BJ (cell line): ENCODE measurements at regions not wholly inside any gene's neighbourhood (a gene's known extent, or its start where the extent isn't known, plus 50 kb on each side); places are given as distances from the start of the nearest gene placed in this dataset.

Experiments used
- CTCF ChIA-PET: fragments of 350-600 bp; formaldehyde crosslinking; extraction: SDS; loops from one replicate; lab custom pipeline; 2021; ENCODE audit warnings: antibody characterized with exemption, inconsistent platforms; lab: Yijun Ruan, JAX
- POLR2A ChIA-PET: fragments of 300-600 bp; sonication (Branson Sonifier 250); formaldehyde crosslinking; extraction: SDS; loops from one replicate; lab custom pipeline; 2021; ENCODE audit warnings: antibody characterized with exemption; lab: Charles Lee
- DNase-seq: peaks from one replicate; pipeline ENCODE4 v3.0.0-alpha.2; 2011; ENCODE audit warnings: low read depth
- H3K27me3 ChIP-seq: 2 replicates; pipeline ENCODE4 v1.6.0; 2011; ENCODE audit warnings: low read length; ENCODE audit not compliant: control insufficient read depth, insufficient read depth
- H3K36me3 ChIP-seq: 2 replicates; pipeline ENCODE4 v1.5.1; 2011; ENCODE audit warnings: low read length; ENCODE audit not compliant: control insufficient read depth, insufficient read depth
- H3K4me3 ChIP-seq: 2 replicates; pipeline ENCODE4 v1.5.1; 2011; ENCODE audit warnings: low read depth, mild to moderate bottlenecking, control low read depth, low read length
- TF ChIP-seq, protein P1 (sequence below): IDR thresholded peaks from 2 replicates; pipeline ENCODE4 v1.5.1; 2011; ENCODE audit warnings: low read depth, mild to moderate bottlenecking, control low read depth, inconsistent platforms, low read length, moderate library complexity; ENCODE audit not compliant: insufficient read depth

DNA sequence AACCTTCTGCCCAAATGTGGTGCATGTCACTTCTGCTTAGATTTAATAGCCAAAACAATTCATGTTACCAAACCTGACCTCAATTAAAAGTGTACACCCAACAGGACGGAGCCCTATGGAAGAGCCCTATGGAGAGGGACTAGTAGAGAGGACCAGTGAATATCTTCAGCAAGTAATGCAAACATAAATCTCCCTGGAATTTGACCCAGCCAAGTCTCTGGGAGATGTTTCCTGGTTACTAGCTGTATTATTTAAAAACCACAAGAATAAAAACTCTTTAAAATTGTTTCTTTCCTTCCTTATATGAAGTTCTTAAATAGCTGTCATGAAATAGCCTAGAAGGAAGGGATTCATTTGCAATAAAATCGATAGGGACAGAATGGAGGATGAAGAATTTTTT is 255.8 kb downstream of the CDH11 start:
- no peaks in the 10 kb centered on the region for H3K36me3 ChIP-seq
- DNase-seq = no peak
- CTCF ChIA-PET = no interaction called here
- TF ChIP-seq, protein P1, sequence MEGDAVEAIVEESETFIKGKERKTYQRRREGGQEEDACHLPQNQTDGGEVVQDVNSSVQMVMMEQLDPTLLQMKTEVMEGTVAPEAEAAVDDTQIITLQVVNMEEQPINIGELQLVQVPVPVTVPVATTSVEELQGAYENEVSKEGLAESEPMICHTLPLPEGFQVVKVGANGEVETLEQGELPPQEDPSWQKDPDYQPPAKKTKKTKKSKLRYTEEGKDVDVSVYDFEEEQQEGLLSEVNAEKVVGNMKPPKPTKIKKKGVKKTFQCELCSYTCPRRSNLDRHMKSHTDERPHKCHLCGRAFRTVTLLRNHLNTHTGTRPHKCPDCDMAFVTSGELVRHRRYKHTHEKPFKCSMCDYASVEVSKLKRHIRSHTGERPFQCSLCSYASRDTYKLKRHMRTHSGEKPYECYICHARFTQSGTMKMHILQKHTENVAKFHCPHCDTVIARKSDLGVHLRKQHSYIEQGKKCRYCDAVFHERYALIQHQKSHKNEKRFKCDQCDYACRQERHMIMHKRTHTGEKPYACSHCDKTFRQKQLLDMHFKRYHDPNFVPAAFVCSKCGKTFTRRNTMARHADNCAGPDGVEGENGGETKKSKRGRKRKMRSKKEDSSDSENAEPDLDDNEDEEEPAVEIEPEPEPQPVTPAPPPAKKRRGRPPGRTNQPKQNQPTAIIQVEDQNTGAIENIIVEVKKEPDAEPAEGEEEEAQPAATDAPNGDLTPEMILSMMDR = no peak
- POLR2A ChIA-PET = no interaction called here
- H3K4me3 ChIP-seq = no peak overlapping the region
- H3K27me3 ChIP-seq = no peaks in the 10 kb centered on the region

DNA sequence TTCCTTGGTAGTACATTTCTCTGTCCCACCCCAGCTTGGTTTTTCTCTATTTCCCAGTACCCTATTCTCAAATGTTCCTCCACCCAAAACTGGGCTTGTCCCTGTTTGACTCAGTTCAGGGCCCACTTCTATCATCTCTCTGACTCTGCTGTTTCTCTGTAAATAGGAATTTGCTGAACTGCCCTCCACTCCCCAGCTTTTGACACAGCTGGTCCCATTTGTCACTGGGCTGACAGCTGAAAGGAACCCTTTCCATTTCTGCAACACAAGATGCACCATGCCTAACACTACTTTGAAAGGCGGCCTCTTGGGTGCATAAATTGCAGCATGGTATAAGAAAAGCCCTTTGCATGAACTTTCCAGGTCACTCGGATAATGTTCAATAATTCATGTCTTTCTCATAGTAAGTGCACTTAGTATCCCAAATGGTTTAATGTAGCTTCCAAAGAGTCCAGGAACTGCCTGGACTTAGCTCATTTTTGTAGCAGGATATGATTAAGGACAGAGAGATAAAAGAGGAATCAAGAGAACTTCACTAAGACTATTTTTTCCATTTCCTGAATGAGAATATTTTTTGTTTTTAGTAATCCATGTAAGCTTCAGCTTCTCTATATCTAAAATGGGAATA is 256.7 kb downstream of the CDH11 start:
- TF ChIP-seq, protein P1 = no peak
- no peak for DNase-seq
- CTCF ChIA-PET = interaction anchor here (1.6 kb wide), 1 partner anchor 253 kb away, joined by 5 read pairs; no protein-coding TSS in a partner anchor
- POLR2A ChIA-PET = interaction anchor here (0.6 kb wide), 1 partner anchor 45 kb away, joined by 3 read pairs; no protein-coding TSS in a partner anchor
- Histone ChIP-seq H3K27me3 (no peaks in the 10 kb centered on the region), H3K4me3 (no peak overlapping the region), H3K36me3 (no peaks in the 10 kb centered on the region)

DNA sequence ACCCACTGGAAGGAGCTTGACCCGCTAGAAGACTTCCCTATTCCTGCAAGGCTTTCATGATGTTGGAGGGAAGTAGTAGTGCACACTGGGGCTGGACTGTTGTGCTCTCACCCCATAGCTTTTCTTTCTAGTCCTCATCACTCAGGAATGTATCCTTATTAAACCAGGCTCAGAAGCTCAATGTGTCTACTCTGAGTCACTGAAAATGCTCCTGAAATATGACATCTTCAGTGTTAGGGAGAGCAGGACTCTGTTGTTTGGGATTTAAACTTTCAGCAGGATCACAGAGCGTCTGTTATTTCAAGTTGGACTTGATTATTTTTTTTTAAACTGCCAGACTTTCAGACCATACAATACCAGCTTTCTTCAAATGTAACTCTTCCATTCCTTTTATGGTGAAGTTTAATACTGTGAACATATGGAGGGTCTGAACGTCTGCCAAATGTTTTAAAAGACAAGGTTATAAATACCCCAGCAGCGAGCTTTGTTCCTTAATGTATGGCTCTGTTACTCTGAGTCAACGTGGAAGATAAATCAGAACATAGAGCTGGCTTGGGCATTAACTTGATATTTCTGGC is 257.5 kb downstream of the CDH11 start:
- peak; percentile 83 for DNase-seq
- ChIA-PET CTCF (interaction anchor here (0.7 to 1.6 kb wide), 3 partner anchors 22 to 253 kb away, joined by 3 to 5 read pairs (median 4); no protein-coding TSS in a partner anchor), POLR2A (interaction anchor here (0.6 to 0.7 kb wide), 2 partner anchors 46 to 250 kb away, joined by 3 to 4 read pairs; no protein-coding TSS in a partner anchor)
- Histone ChIP-seq H3K4me3 (no peak overlapping the region), H3K27me3 (no peaks in the 10 kb centered on the region), H3K36me3 (no peaks in the 10 kb centered on the region)
- TF ChIP-seq, protein P1 = no peak

DNA sequence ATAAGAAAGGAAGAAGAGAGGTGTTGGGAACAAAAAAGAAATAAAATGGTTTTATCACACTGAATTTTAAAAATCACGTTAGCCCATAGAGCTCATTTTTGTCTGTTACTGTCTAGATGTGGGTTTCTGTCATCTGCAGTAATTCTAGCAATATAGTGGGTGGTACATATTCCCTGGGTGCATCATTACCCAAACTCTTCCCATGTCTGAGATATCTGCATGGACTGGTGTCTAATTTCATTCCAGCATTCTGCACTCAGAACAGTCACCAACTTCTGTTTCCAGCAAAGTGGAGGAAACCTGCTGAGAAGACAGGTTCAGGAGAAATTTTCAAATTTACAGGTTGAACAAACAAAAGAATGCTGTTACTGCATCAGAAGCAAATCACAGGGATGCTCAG is 263.8 kb downstream of the CDH11 start:
- TF ChIP-seq, protein P1 = no peak
- DNase-seq = no peak
- H3K36me3 ChIP-seq = no peaks in the 10 kb centered on the region
- POLR2A ChIA-PET = no interaction called here
- no peaks in the 10 kb centered on the region for H3K27me3 ChIP-seq
- CTCF ChIA-PET = no interaction called here
- H3K4me3 ChIP-seq = no peak overlapping the region

DNA sequence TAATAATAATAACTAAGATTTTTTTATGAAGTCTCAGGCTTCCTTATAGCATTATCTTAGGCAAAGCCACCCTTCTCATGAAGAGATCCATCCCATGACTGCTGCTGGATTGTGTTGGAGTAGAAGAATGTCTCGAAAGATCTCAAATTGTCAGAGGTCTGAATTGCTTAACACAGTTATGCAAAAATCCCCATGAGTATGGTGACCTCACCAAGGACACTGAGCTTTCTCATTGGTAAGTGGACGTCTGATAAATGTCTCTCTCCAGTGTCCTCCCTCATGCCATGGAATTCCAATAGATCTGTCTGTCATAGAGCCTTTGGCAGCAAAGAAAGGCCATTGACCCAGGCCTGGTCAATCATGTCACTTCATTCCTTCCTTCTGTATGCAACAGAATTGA is 264.5 kb downstream of the CDH11 start:
- POLR2A ChIA-PET = no interaction called here
- DNase-seq = no peak
- CTCF ChIA-PET = no interaction called here
- H3K27me3 ChIP-seq = no peaks in the 10 kb centered on the region
- no peak overlapping the region for H3K4me3 ChIP-seq
- TF ChIP-seq, protein P1 = no peak
- H3K36me3 ChIP-seq = no peaks in the 10 kb centered on the region
